SU-DHL-6 (cell line): ENCODE measurements at regions not wholly inside any gene's neighbourhood (a gene's known extent, or its start where the extent isn't known, plus 50 kb on each side); places are given as distances from the start of the nearest gene placed in this dataset.

Source experiments
- H2AFZ ChIP-seq: fragments of 200-600 bp; sonication (generic); 2 replicates; pipeline ENCODE4 v1.6.1; 2014; ENCODE audit warnings: low read depth, mild to moderate bottlenecking, moderate library complexity, mixed read lengths, antibody characterized with exemption, low read length; ENCODE audit not compliant: severe bottlenecking
- H3F3A ChIP-seq: fragments of 200-600 bp; shearing (Covaris generic); 2 replicates; pipeline ENCODE4 v1.6.0; 2016; ENCODE audit warnings: antibody characterized with exemption, mild to moderate bottlenecking; ENCODE audit not compliant: insufficient read depth
- H3K27ac ChIP-seq: fragments of 200-600 bp; sonication (generic); 2 replicates; pipeline ENCODE4 v1.5.1; 2016; ENCODE audit warnings: low read depth, mild to moderate bottlenecking, low read length, moderate library complexity, mixed read lengths
- H3K27me3 ChIP-seq: fragments of 200-600 bp; sonication (generic), shearing (Covaris generic); 2 replicates; pipeline ENCODE4 v1.6.0; 2014; ENCODE audit warnings: mild to moderate bottlenecking, low read length
- H3K36me3 ChIP-seq: fragments of 200-600 bp; sonication (generic); 2 replicates; pipeline ENCODE4 v1.6.1; 2014; ENCODE audit warnings: mild to moderate bottlenecking, low read length, mixed read lengths
- H3K4me2 ChIP-seq: fragments of 300-600, 200-600 bp; shearing (Covaris generic), sonication (generic); 2 replicates; pipeline ENCODE4 v1.6.0; 2014; ENCODE audit warnings: low read length, low read depth, mild to moderate bottlenecking; ENCODE audit not compliant: poor library complexity, severe bottlenecking
- H3K4me3 ChIP-seq: fragments of 200-600 bp; sonication (generic); 2 replicates; pipeline ENCODE4 v1.5.1; 2014; ENCODE audit warnings: antibody characterized with exemption, low read length, mild to moderate bottlenecking, mixed read lengths; ENCODE audit not compliant: insufficient read depth, poor library complexity, severe bottlenecking
- H3K79me2 ChIP-seq: fragments of 200-600 bp; sonication (generic); 2 replicates; pipeline ENCODE4 v1.6.1; 2014; ENCODE audit warnings: mild to moderate bottlenecking, low read length, moderate library complexity; ENCODE audit not compliant: insufficient read depth
- H3K9ac ChIP-seq: fragments of 200-600 bp; sonication (generic); 2 replicates; pipeline ENCODE4 v1.7.0; 2014; ENCODE audit warnings: mild to moderate bottlenecking, low read length
- H3K9me2 ChIP-seq: fragments of 200-600 bp; sonication (generic); replicated peaks from 2 replicates; pipeline ENCODE4 v1.6.1; 2014; ENCODE audit warnings: low read length; ENCODE audit not compliant: insufficient read depth
- H3K9me3 ChIP-seq: fragments of 200-600 bp; sonication (generic); 2 replicates; pipeline ENCODE4 v1.6.1; 2014; ENCODE audit warnings: low read length, mixed read lengths; ENCODE audit not compliant: insufficient read depth
- H4K20me1 ChIP-seq: fragments of 200-600 bp; sonication (generic); 2 replicates; pipeline ENCODE4 v1.6.1; 2014; ENCODE audit warnings: low read depth, mild to moderate bottlenecking, antibody characterized with exemption, low read length, moderate library complexity, mixed read lengths
- EZH2phosphoT487 ChIP-seq: fragments of 200-600 bp; sonication (generic), shearing (Covaris generic); conservative IDR thresholded peaks from 2 replicates; pipeline ENCODE4 v1.6.1; 2018; ENCODE audit warnings: mild to moderate bottlenecking, antibody characterized with exemption, low read length, moderate library complexity, mixed read lengths
- TF ChIP-seq, protein P1 (sequence below): fragments of 200-600 bp; sonication (generic); IDR thresholded peaks from one replicate; pipeline ENCODE4 v1.5.1; 2017; ENCODE audit warnings: antibody characterized with exemption, mild to moderate bottlenecking, low read length, moderate library complexity; ENCODE audit not compliant: insufficient read depth, poor library complexity, severe bottlenecking

DNA sequence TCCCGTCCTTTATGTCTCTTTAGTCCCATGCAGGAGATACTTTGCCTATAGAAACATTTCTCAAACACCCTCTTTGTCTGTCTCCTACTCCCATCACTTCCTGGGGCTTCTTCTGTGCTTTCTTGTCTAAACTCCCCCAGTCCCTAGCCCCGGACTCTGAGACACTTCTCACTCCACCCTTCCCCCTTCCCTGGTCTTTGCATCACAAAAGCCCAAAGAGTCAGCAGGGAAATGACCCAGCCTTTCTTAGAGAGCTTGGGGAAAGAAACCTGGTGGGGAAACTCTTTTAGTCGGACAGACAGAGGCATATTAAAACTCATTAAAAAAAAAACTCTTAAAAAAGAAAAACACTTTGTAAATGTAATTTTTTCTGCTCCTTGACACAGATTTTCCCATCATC lies 211.2 kb downstream of the TJP1 start:
- Histone ChIP-seq H2AFZ (no peak overlapping the region), H3K79me2 (no peaks in the 10 kb centered on the region), H3K27ac (no peak overlapping the region), H3K9me3 (no peaks in the 10 kb centered on the region), H3K9ac (no peak overlapping the region), H3K36me3 (no peaks in the 10 kb centered on the region), H3K9me2 (no peaks in the 10 kb centered on the region), H3F3A (no peaks in the 10 kb centered on the region), H3K27me3 (no peaks in the 10 kb centered on the region), H3K4me2 (no peak overlapping the region), H3K4me3 (no peak overlapping the region), H4K20me1 (no peaks in the 10 kb centered on the region)
- TF ChIP-seq EZH2phosphoT487, result no peak
- TF ChIP-seq, protein P1, sequence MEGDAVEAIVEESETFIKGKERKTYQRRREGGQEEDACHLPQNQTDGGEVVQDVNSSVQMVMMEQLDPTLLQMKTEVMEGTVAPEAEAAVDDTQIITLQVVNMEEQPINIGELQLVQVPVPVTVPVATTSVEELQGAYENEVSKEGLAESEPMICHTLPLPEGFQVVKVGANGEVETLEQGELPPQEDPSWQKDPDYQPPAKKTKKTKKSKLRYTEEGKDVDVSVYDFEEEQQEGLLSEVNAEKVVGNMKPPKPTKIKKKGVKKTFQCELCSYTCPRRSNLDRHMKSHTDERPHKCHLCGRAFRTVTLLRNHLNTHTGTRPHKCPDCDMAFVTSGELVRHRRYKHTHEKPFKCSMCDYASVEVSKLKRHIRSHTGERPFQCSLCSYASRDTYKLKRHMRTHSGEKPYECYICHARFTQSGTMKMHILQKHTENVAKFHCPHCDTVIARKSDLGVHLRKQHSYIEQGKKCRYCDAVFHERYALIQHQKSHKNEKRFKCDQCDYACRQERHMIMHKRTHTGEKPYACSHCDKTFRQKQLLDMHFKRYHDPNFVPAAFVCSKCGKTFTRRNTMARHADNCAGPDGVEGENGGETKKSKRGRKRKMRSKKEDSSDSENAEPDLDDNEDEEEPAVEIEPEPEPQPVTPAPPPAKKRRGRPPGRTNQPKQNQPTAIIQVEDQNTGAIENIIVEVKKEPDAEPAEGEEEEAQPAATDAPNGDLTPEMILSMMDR, result no peak

- Histone ChIP-seq H3K4me2 (no peak overlapping the region), H2AFZ (no peak overlapping the region), H3F3A (no peaks in the 10 kb centered on the region), H3K27me3 (no peaks in the 10 kb centered on the region), H3K9me3 (no peaks in the 10 kb centered on the region), H3K9ac (no peak overlapping the region), H3K4me3 (no peak overlapping the region), H4K20me1 (no peaks in the 10 kb centered on the region), H3K9me2 (no peaks in the 10 kb centered on the region), H3K27ac (no peak overlapping the region), H3K36me3 (no peaks in the 10 kb centered on the region), H3K79me2 (no peaks in the 10 kb centered on the region)
- TF ChIP-seq EZH2phosphoT487, result no peak
- TF ChIP-seq, protein P1, result no peak
Observed at GRCh38 chr15:29601811-29602210, 220.5 kb downstream of the TJP1 start.

- Histone ChIP-seq H3K9me3 (no peaks in the 10 kb centered on the region), H3K27ac (no peak overlapping the region), H3K4me3 (no peak overlapping the region), H3K9me2 (no peaks in the 10 kb centered on the region), H3K4me2 (no peak overlapping the region), H3K36me3 (no peaks in the 10 kb centered on the region), H2AFZ (no peak overlapping the region), H4K20me1 (no peaks in the 10 kb centered on the region), H3K27me3 (no peaks in the 10 kb centered on the region), H3F3A (no peaks in the 10 kb centered on the region), H3K79me2 (no peaks in the 10 kb centered on the region), H3K9ac (no peak overlapping the region)
- TF ChIP-seq, protein P1, result no peak
- no peak for TF ChIP-seq EZH2phosphoT487
Observed at GRCh38 chr15:29600262-29600661, 222.0 kb downstream of the TJP1 start.

GRCh38 chr15:29596266-29596665 lies 226.0 kb downstream of the TJP1 start:
- Histone ChIP-seq H3K27me3 (no peaks in the 10 kb centered on the region), H3K79me2 (no peaks in the 10 kb centered on the region), H2AFZ (no peak overlapping the region), H3F3A (no peaks in the 10 kb centered on the region), H3K27ac (no peak overlapping the region), H4K20me1 (no peaks in the 10 kb centered on the region), H3K4me2 (no peak overlapping the region), H3K9me3 (no peaks in the 10 kb centered on the region), H3K4me3 (no peak overlapping the region), H3K9ac (no peak overlapping the region), H3K9me2 (no peaks in the 10 kb centered on the region), H3K36me3 (no peaks in the 10 kb centered on the region)
- TF ChIP-seq EZH2phosphoT487, result no peak
- TF ChIP-seq, protein P1, result no peak
